D721Med (cell line): ENCODE measurements at regions not wholly inside any gene's neighbourhood (a gene's known extent, or its start where the extent isn't known, plus 50 kb on each side); places are given as distances from the start of the nearest gene placed in this dataset.
"Not testable (repeated sequence)": the region's sequence is repeated elsewhere in the genome, so short reads cannot be mapped to it uniquely, and the experiment has no call there.

ENCODE experiments used
- DNase-seq: peaks from one replicate; pipeline ENCODE4 v3.0.0; 2011; ENCODE audit warnings: low spot score; ENCODE audit not compliant: insufficient read length
- FAIRE-seq: peaks from 2 replicates; lab custom pipeline; 2011; peaks lifted over from hg19 to GRCh38; lab: Jason Lieb, UNC
- TF ChIP-seq, protein P1 (sequence below): IDR thresholded peaks from 2 replicates; pipeline ENCODE4 v1.5.1; 2012; ENCODE audit warnings: mild to moderate bottlenecking, control low read depth; ENCODE audit not compliant: insufficient read depth; ENCODE audit errors: missing control alignments

DNA sequence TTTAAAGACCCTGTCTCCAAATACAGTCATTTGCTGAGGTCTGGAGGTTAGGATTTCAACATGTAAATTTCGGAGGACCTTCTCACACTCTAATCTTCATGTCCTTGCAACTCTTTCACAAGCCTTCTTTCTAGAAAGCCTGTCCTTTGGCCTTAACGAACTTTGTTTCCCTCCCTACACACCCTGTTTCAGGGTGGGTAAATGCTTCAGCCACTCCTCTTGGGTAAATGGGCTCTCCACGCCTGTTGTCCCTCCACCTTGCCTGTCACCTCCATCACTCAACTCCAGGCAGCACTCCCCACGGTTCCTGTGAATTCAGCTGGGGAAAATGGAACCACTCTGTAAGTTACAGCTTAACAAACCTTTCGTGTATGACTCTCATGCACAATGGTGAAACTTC, 84.0 kb upstream of the COG2 start:
- FAIRE-seq (no peak), DNase-seq (no peak)
- TF ChIP-seq, protein P1, sequence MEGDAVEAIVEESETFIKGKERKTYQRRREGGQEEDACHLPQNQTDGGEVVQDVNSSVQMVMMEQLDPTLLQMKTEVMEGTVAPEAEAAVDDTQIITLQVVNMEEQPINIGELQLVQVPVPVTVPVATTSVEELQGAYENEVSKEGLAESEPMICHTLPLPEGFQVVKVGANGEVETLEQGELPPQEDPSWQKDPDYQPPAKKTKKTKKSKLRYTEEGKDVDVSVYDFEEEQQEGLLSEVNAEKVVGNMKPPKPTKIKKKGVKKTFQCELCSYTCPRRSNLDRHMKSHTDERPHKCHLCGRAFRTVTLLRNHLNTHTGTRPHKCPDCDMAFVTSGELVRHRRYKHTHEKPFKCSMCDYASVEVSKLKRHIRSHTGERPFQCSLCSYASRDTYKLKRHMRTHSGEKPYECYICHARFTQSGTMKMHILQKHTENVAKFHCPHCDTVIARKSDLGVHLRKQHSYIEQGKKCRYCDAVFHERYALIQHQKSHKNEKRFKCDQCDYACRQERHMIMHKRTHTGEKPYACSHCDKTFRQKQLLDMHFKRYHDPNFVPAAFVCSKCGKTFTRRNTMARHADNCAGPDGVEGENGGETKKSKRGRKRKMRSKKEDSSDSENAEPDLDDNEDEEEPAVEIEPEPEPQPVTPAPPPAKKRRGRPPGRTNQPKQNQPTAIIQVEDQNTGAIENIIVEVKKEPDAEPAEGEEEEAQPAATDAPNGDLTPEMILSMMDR, result no peak

DNA sequence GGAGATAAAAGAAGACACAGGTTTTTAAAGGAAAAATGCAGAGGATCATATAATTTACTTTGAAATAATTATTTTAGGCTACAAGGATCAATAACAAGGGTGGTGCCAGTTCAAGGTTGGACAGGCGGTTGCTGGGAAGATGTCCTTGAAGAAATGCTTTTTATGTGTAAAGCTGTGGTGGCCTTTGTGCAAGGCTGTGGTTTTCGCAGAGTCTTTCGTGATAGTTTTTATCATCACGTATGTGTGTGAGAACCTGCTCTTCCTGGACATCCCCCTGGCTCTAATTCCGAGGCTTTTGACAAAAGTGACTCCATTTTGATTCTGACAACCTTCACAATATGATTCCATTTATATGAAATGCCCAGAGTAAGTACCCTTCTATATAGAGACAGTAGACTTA, 85.8 kb upstream of the COG2 start:
- no peak for DNase-seq
- no peak for FAIRE-seq
- TF ChIP-seq, protein P1, result no peak

DNA sequence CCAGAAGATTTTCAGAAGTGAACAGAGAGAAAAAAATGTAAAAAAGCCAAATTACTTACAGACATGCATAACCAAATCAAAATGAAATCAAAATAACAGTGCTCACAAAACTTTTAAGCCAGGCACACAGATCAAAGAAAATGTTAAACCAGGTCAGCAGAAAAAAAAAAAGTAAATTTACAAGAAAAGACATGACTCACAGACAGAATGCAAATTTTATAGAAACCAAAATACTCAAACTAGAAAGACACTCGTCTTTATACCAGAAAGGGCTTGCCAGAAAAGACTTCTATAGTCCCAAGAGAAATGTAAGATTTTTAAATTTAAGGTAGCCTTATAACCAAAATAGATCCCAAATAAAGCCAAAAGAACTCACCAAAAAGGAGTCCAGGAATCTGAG, 86.5 kb upstream of the COG2 start:
- no peak for FAIRE-seq
- DNase-seq, result no peak
- TF ChIP-seq, protein P1, result no peak

DNA sequence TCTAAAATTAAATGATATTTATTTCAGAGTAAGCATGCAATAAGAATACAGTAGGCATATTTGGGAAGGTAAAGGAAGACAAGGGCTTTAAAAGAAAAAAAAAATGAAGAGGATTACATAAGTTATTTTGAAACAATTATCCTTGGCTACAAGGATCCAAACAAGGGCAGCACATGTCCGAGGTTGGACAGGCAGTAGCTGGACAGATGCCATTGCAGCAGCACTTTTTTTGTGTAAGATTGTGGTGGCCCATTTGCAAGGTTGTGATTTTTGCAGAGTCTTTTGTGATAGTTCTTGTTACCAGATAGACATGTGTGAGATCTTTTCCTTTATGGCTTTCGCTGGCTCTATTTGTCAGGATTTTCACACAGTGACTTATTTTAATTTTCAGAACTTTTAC, 89.4 kb upstream of the COG2 start:
- no peak for DNase-seq
- TF ChIP-seq, protein P1, result no peak
- no peak for FAIRE-seq

DNA sequence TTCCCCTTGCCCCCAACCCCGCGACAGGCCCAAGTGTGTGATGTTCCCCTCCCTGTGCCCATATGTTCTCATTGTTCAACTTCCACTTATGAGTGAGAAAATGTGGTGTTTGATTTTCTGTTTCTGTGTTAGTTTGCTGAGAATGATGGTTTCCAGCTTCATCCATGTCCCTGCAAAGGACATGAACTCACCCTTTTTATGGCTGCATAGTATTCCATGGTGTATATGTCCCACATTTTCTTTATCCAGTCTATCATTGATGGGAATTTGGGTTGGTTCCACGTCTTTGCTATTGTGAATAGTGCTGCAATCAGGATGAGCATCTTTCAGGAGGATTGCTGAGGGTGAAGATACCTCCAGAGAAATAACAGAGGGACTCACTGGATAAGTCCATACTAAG, 91.3 kb upstream of the COG2 start:
- not testable (repeated sequence) for FAIRE-seq

DNA sequence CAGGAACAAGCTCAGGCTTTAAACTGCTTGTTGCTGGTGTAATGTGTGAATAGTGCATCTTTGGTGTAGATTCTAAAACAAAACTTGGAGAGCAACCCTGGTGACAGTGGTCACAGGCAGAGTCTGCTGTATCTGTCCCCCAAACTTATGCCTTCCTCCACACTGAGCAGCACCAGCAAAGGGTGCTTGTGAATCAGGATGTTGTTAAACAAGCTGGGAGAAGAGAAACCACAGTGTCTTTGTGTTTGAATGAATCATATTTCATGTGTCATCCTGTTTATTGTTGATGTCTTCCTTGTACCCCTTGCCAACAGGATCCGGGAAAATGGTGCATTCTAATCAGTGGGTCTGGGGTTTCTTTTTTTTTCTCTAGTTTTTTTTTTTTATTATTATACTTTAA, 91.9 kb upstream of the COG2 start:
- no peak for FAIRE-seq
- no peak for DNase-seq

More for the DNA sequence above, 91.3 kb upstream of the COG2 start:
- not testable (repeated sequence) for DNase-seq

DNA sequence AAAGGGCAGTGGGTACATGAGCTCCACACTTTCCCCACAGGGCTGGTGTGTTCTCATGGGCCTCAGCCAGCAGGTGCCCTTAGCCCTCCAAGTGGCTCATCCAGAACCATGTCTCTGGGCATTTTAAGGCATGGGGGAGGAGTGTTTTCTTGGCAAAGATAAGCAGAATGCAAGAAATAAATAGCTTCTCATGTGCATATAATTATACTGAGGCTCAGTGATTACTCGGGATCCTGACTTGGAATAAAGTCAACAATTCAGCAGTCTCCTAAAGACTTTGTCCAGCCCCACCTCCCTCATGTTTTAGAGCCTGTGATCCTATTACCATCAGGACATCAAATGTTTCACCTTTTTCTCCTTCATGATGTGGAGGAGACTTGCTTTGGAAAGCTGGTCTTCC, 92.7 kb upstream of the COG2 start:
- FAIRE-seq, result no peak
- TF ChIP-seq, protein P1, result no peak
- no peak for DNase-seq

More for the DNA sequence above, 91.9 kb upstream of the COG2 start:
- TF ChIP-seq, protein P1, result no peak

DNA sequence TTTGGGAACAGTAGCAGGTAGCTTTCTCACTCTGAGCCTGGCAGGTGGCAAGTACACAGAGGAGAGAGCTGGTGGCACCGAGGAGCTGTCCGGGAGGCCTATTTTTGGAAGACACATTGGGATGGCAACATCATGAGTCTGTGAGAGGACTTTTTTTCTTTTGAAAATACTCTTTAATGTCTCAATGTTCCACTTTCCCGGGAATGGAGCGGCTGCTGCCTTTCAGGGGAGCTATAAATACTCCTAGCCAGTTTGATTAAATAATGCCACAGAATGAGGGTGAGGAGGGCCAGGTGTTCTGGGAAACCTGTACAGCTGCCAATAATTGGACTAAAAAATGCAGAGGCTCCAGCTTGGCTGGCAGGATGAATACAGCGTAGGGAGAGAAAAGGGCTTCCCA, 93.3 kb upstream of the COG2 start:
- TF ChIP-seq, protein P1, result no peak
- FAIRE-seq (no peak), DNase-seq (no peak)
